HL-60/S4 (cell line): ENCODE measurements at regions not wholly inside any gene's neighbourhood (a gene's known extent, or its start where the extent isn't known, plus 50 kb on each side); places are given as distances from the start of the nearest gene placed in this dataset.
"Not testable (repeated sequence)": the region's sequence is repeated elsewhere in the genome, so short reads cannot be mapped to it uniquely, and the experiment has no call there.

Experiments used
- in situ Hi-C: fragments of 300-500 bp; cut with MboI; formaldehyde crosslinking; loops from 2 replicates; pipeline ENCODE4 v1.14.3; 2022; ENCODE audit warnings: low sequenced_read_pairs

DNA sequence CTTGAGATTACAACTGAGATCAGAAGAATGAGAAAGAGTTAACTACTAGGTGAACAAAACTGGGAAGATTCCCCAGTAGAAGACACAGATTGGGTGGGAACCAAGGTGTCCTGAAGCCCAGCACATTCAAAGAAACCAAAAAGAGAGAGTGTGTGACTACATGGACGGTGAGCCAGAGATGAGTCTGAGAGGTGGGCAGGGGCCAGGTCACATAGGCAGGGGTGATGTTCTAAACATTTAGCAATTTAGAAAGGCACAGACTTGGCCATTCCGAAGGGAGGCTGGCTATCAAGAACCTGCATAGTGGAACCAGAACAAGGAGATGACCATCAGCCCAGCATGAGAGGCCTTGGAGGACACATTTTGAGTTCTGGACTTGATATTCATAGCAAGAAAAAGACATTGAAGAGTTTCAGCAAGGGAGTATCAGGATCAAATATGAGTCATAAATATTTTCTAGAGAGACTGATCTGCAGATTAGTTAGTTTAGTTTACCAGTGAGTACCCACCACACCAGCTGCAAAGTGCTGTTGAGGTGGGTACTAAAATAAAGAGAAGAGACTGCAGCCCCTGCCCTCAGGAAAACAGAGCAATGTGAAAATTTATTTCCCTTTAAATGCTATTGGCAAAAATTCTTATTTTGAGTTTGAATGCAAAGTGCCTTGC is 340.5 kb upstream of the PRDM1 start:
- in situ Hi-C loops: no loop called here

DNA sequence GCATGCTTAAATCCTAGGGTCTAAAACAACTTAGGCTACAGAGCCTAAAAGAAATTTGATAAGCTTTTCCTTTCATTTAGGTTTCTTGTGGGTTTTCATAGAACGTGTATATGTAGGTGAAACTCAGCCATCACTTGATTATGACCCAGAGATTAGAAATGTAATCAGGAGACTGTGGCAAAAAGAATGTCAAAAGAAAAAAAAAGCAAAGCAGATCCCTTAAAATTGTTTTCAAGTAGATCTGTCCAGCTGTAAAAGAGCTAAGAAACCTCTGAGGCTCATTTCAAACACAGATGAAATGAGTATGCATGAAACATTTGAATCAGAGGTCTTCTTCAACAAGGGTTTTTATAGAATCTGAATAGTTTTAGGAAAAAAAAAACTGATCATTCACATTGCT is 341.3 kb upstream of the PRDM1 start:
- in situ Hi-C loops: no loop called here

DNA sequence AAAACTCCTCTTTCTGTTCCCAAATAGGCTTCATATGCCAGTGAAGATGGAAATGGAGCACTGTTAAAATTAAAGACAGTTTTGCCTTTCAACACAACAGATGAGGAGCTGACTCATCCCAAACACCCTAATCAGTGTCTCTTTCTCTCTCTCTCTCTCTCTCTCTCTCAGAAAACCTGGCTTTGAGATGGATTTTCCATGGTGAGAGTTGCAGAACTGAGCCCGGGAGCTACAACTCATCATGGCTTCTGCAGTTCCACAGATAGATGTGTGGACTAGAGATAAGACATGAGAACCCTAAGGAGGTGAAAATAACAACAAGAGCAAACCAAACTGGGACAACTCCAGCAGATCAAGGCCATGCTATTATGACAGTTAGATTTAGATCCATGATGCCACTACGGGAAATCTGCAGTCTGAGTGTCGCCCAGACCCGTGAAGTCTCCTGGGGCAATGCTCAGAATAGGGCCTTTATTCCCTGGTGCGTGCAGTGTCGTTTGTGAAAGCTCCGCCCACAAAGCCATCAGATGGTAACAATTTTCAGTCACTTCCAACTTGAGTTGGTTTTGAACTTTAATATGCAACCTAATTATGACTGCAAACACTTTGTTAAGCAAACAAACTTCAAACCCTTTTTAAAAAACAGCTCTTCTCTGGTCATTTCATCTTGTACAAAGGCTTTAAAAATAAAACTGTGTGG is 338.2 kb upstream of the PREP start:
- in situ Hi-C loops: no loop called here

DNA sequence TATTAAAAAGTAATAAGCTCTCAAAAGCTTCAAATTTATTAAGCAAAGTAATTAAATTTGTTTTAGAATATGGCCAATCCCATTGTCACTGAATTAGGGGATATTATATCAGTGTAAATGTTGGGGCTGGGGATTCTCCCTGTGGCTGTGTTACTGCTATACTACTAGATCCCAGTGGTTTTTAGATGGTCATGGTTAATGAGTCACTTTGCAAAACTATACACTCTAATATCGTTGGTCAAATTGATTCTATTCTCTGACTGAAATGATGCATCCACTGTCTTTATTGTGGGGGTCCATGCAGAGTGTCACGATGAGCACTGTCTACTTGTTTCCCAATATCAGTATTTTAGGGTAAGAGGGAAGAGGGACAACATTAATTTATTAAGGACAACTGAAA is 336.9 kb upstream of the PREP start:
- in situ Hi-C loops: no loop called here

DNA sequence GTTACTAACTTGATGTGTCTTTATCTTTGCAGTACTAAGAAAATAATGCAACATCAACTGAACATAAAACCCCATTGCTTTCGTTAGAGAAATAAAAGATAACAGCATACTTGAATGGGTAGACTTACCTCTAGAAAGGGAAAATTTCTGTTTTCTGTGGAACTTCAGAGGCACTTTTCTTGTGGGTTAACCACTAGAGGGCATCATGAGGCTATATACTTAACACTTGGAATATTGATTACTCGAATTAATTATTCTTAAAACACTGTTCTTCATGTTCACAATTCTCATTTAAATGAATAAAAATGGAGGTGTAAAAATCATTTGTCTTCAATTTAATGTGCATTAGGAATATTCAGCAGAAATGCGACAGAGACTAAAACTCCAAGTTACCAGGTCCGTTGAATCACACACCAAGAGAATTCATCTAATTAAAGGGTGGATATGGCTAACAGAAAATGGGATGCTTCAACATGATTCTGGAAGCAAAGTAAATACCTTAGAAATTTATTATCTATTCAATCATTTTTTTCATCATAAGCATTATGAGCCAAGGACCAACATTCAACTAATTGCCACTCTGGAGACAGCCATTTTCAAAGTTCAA is 330.8 kb upstream of the PREP start:
- in situ Hi-C loops: no loop called here

DNA sequence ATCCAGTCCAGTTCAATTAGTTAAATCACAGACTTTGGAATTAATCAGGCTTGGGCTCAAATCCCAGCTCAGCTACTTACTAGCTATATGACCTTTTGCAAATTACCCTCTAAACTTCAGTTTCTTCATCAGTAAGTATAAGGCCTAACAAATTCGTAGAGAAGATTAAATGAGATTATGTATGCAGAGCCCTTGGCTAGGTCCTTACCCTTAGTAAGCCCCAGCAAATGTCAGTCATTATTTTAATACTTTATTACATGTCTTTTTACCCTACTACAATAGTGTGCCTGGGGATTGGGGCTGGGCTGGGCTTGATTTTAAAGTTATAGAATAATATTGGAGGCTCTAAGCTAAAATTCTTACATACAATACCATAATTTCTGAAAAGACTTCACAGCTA is 326.1 kb upstream of the PREP start:
- in situ Hi-C loops: no loop called here

DNA sequence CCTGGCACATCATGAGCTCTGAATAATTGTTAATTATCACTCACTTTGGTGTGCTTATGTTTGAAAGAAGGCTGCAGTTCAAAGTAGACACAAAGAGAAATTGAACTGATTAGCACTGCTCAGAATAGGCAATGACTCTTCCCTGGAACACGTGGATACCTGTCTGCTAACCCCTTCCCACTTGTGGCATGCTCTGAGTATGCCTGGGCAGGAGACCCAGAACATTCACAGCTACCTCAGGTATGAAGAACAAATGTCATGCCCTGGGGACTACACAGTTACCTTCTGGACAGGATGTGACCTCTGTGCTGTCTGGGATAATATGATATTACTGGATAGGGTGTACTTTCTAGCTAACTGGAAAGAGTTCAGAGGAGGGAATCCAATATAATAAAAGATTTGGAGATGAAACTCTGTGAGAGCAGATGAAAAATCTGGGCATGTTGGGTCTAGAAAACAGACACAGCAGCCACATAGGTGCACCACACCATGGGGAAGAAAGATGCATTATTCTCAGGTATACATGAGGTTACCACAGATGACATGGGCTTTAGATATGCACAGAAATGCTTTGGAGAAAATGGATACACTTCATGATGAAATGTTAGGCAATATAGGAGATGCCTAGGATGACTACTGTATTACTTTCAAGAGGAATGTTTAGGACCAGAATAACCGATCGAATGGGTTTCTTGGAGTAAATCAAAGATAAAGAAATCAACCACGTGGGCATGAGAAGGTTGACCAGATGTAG is 324.2 kb upstream of the PREP start:
- in situ Hi-C loops: no loop called here

DNA sequence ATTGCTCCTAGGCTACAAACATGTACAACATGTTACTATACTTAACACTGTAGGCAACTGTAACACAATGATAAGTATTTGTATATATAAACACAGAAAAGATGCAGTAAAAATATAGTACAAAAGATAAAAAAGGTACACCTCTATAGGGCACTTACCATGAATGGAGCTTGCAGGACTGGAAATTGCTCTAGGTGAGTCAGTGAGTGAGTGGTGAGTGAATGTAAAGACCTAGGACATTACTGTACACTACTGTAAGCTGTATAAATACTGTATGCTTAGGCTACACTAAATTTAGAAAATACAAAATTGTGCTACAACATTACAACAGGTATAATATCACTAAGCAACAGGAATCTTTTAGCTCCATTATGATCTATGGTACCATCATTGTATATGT is 312.0 kb upstream of the PREP start:
- in situ Hi-C loops: no loop called here

DNA sequence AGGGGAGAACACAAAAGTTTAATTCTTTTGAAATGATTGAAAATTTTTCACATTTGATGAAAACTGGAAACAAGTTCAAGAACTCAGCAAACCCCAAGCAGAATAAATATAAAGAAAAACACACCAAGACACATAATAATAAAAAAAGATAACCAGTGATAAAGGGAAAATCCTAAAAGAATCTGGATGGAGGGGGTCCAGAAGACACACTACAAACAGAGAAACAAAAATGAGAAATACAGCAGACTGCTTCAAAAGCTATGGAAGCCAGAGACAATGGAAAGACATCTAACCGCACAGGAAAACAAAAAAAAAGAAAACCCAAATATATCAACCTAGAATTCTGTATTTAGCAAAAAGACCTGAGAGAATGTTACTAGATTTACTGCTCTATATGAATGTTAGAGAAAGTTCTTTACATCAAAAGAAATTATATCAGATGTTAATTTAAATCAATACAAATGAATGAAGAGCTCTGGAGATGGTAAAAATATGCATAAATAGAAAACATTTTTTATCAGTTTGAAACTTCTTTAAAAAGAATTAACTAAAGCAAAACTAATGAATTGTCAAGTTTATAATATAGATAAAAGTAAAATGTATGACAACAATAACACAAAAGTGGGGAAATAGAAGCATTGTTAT is 310.7 kb upstream of the PREP start:
- in situ Hi-C loops: no loop called here

DNA sequence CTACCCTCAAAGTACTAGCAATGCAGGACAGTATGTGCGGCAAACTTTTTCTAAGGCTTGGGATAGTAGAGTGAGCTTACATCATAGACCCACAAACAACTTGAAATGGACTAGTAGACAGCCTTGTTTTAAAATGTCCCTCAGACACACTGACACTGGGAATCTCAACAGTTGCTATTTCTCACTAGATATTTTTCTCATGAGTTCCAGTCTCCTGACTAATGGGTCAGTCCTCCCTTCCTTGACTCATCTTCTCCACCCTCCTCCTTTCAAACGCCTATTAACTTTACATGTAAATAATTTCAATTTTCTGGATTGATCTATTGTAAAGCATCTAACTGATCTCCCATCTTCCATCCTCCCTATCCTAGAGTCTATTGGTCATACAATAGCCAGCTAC is 308.3 kb upstream of the PREP start:
- in situ Hi-C loops: no loop called here

DNA sequence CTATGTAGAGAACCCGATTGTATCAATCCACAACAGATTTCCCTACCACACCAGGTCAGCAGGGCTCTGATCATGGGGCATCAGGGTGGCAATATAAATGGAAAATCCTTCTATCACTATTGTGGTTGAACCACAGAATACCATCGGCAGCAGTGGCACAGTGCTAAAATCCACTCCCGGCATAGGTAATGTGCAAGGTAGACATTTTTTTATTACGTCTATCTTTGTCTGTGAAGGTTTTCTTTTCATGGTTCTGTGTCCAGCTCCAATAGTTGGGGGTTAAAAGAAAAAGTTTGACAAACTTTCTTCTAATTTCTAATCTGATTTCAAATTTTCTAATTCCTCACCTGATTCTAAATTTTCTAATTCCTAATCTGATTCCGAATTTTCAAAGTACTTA is 302.7 kb upstream of the PREP start:
- in situ Hi-C loops: no loop called here

DNA sequence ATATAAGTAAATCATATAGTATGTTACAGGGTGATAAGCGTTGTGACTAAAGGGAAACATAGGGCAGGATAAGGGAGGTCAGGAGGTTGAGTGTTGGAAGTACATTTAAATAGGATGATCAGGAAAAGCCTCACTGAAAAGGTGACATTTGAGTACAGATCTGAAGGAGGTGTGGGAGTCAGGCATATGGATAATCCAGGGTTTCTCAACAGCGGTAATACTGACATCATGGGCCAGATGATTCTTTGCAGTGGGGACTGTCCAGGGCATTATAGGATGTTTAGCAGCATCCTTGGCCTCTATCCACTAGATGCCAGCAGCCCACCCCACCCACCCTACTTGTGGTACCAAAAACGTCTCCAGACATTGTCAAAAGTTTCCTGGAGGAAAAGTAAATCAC is 292.6 kb upstream of the PREP start:
- in situ Hi-C loops: no loop called here

DNA sequence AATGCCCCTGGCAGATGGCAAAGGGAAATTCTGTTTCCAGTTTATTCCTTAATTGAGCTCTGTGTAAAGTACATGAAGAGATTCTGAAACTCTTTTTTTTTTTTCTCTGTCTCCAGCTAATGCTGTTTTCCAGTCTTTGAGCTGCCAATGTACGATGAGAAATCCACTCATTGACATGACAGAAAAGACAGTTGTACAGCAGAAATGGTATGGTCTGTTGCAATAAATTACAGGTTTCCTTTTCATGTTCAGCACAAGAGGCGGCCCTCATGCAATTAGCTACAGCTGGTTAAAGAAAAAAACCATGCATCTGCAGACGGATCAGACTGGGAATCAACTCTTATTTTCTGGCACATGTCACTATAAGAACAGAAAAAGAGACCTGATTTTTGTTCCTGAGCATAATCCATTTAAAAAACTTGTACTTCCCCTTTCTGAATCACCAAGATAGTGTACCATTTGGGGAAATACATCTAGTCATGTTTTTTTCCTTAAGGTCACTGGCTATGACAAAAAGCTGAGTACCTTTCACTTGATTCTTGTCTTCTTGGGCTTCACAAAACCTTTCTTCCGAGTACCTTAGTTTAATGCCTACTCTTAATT is 289.8 kb upstream of the PREP start:
- in situ Hi-C loops: no loop called here

DNA sequence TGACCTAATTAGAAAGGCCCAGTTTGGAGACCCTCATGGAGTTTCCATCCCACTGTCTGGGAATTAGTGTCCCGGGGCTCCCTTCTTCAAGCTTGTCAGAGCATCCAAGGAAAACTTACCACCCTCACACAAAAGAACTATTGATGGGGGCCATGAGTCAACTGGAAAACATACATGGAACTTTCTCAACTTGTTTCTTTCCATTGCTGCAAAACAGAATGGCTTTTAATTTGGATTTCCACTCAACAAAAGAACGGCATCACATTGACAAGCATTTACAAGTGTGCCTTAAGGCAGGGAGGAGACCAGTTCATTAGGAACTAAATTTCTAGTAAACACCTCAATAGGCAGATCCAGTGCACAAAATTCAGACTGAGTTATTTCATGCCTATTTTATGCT is 289.1 kb upstream of the PREP start:
- in situ Hi-C loops: no loop called here

DNA sequence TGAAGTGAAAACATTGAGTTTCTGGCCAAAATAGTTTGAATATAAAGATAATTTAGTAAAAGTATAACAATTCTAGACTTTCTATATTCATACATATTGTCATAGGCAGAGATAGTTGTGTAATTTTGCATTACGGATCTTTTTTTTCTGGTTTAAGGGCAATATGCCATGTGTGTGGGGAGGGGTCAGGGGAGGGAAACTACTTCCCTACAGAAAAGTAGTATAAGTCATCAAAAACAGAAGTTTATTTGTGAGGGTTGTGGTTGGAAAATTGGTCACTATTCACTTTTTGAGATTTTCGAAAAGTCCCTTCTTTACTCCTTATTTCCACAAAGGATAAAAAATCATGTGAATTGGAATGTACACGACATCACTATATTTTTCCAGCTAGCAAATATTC is 288.2 kb upstream of the PREP start:
- in situ Hi-C loops: no loop called here

DNA sequence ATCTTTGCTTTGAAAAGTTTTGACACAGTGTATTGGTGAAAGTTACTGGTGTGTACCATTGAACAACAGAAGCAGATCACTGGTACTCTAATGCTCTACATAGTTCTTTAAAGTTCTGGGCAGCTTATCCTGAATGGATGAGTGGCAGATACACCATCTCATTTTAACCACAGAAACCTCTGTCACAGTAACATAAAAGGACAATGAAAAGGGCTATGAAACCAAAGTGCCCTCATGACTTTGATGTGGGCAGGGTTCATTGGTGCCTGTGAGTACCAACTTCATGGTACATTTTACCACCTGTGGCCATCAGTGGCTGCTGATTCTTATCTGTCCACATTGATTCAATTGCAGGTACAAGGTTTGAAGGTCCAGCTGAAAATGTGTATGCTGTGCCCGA is 285.7 kb upstream of the PREP start:
- in situ Hi-C loops: no loop called here

DNA sequence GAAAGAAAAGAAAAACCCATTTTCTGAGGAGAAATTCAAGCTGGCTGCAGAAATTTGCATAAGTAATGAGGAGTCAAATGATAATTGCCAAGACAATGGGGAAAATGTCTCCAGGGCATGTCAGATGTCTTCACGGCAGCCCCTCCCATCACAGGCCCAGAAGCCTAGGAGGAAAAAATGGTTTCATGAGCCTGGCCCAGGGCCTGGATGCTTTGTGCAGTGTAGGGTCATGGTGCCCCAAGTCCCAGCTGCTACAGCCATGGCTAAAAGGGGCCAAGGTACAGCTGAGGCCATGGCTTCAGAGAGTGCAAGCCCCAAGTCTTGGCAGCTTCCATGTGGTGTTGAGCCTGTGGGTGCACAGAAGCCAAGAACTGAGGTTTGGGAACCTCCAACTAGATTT is 283.9 kb upstream of the PREP start:
- in situ Hi-C loops: not testable (repeated sequence)

DNA sequence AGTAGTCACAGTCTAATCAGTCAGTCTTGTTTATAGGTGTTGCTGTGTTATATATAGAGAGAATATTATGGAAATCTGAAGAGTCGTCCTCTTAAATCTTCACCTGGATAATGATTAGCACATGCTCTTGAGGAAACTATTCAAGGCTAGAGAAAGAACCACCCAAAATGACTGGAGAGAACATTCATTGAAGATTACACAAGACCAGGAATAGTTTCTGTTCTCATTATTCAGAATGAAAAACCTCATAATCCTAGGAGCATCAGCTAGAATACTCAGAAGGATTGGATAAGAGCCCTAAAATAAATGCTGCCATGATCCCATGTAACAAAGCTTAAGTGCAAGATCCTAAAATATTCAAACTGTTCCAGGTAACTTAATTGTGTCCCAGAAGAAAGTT is 278.2 kb upstream of the PREP start:
- in situ Hi-C loops: no loop called here

DNA sequence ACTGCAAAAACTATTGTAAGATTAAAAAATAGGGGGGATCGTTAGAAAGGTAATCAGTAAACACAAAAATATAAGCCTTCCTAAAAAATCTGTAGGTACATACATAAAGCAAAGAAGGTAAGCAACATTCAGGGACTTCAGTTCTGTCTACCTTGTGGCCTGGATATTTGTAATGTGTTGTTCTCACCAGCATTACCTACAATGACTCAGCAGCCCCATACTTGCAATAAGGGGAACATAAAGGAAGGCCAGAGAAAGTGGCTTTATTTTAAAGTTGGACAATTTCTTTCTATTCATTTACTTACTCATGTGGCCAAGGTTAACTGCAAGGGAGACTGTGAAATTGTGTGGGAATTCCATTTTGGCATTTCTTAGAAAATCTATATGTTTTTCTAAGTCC is 277.2 kb upstream of the PREP start:
- in situ Hi-C loops: no loop called here

DNA sequence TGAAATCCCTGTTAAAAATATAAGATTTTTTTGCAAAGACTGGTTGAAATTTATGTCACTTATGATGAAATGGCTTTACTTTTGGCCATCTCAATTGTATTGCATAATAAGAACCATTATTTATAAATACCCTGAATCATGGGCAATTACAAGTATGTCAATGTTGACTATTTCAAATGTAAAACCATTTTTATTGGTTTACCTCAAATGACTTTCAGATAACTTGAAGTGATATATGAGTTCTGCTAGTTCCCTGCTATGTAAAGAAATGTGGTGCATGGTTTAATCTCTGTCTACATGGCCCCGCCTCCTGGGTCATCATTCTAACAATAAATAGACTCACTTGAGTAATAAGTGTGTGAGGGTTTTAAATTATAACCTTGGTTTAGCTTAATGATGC is 275.6 kb upstream of the PREP start:
- in situ Hi-C loops: no loop called here
